ENCODE measurements at regions not wholly inside any gene's neighbourhood (a gene's known extent, or its start where the extent isn't known, plus 50 kb on each side); places are given as distances from the start of the nearest gene placed in this dataset.

DNA sequence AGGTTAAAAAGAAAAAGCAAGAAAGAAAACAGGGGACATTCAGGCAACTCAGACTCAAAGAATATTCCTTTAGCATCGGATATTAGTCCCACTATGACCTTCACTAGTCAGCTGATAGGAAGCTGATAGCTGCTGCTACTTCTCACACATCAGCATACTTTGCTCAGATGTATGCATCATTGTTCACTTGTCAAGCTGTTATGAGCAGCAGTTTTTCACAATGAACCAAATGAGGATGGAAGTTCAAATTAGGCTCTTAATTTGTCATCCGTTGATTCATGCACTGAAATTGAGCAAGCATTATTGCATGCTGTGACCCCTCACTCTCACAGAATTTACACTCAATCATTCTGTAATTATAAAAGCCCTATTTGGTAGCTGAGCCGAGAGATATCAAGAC lies 257.7 kb downstream of the SNX13 start:
- TF ChIP-seq, protein P1, sequence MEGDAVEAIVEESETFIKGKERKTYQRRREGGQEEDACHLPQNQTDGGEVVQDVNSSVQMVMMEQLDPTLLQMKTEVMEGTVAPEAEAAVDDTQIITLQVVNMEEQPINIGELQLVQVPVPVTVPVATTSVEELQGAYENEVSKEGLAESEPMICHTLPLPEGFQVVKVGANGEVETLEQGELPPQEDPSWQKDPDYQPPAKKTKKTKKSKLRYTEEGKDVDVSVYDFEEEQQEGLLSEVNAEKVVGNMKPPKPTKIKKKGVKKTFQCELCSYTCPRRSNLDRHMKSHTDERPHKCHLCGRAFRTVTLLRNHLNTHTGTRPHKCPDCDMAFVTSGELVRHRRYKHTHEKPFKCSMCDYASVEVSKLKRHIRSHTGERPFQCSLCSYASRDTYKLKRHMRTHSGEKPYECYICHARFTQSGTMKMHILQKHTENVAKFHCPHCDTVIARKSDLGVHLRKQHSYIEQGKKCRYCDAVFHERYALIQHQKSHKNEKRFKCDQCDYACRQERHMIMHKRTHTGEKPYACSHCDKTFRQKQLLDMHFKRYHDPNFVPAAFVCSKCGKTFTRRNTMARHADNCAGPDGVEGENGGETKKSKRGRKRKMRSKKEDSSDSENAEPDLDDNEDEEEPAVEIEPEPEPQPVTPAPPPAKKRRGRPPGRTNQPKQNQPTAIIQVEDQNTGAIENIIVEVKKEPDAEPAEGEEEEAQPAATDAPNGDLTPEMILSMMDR (IDR thresholded peaks at IDR 0.05) = no peak
- no peak for TF ChIP-seq POLR2A (IDR thresholded peaks at IDR 0.05)
